SK-N-SH (cell line): ENCODE measurements at regions not wholly inside any gene's neighbourhood (a gene's known extent, or its start where the extent isn't known, plus 50 kb on each side); places are given as distances from the start of the nearest gene placed in this dataset.
"Not testable (repeated sequence)": the region's sequence is repeated elsewhere in the genome, so short reads cannot be mapped to it uniquely, and the experiment has no call there.

Source experiments
- CTCF ChIA-PET: fragments of 300-600, 350-600 bp; formaldehyde crosslinking; extraction: SDS; loops from one replicate; lab custom pipeline; 2021; lab: Yijun Ruan, JAX
- POLR2A ChIA-PET: fragments of 350-600 bp; sonication (Branson Sonifier 250); formaldehyde crosslinking; extraction: SDS; loops from one replicate; lab custom pipeline; 2020; ENCODE audit warnings: antibody characterized with exemption, inconsistent platforms; lab: Yijun Ruan, JAX
- DNase-seq: peaks from one replicate; pipeline ENCODE4 v3.0.0; 2012
- H2AFZ ChIP-seq: fragments of 200-600 bp; sonication (generic); 2 replicates; pipeline ENCODE4 v1.8.1; 2016; ENCODE audit warnings: antibody characterized with exemption, mild to moderate bottlenecking, low read depth
- H3F3A ChIP-seq: fragments of 200-600 bp; sonication (generic); replicated peaks from 2 replicates; pipeline ENCODE3; 2016; ENCODE audit warnings: antibody characterized with exemption, mild to moderate bottlenecking; ENCODE audit not compliant: insufficient read depth
- H3K27ac ChIP-seq, 2 experiments: fragments of 200-500 bp in 1 of 2; fragments of 200-600 bp in 1 of 2; sonication (Bioruptor generic) in 1 of 2; sonication (generic), shearing (Covaris generic) in 1 of 2; 2 replicates each; pipeline versions ENCODE4 v1.5.1 to v1.6.1; 2014 to 2016; ENCODE audit warnings: low read depth in 2 of 2, inconsistent platforms in 1 of 2, low read length in 1 of 2, mild to moderate bottlenecking in 1 of 2, mixed read lengths in 1 of 2
- H3K27me3 ChIP-seq: fragments of 200-600 bp; sonication (generic), shearing (Covaris generic); 2 replicates; pipeline ENCODE4 v1.6.1; 2016; ENCODE audit warnings: mixed run types; ENCODE audit not compliant: insufficient read depth
- H3K36me3 ChIP-seq, 2 experiments: fragments of 200-500 bp in 1 of 2; fragments of 200-600 bp in 1 of 2; sonication (Bioruptor generic) in 1 of 2; sonication (generic) in 1 of 2; replicated peaks in 1 of 2; 2 replicates each; pipeline versions ENCODE3 to v1.5.1; 2014 to 2016; ENCODE audit warnings: low read length in 1 of 2, mild to moderate bottlenecking in 1 of 2; ENCODE audit not compliant: insufficient read depth in 2 of 2, control insufficient read depth in 1 of 2
- H3K4me1 ChIP-seq, 2 experiments: fragments of 200-500 bp in 1 of 2; fragments of 200-600 bp in 1 of 2; sonication (Bioruptor generic) in 1 of 2; sonication (generic), shearing (Covaris generic) in 1 of 2; 2 replicates each; pipeline versions ENCODE4 v1.5.1 to v1.6.1; 2014 to 2016; ENCODE audit warnings: low read depth in 1 of 2, low read length in 1 of 2, mixed run types in 1 of 2; ENCODE audit not compliant: insufficient read depth in 2 of 2, control insufficient read depth in 1 of 2
- H3K4me2 ChIP-seq: fragments of 200-600 bp; sonication (generic), shearing (Covaris generic); 2 replicates; pipeline ENCODE4 v1.6.1; 2017; ENCODE audit warnings: mixed run types
- H3K4me3 ChIP-seq, 2 experiments: fragments of 200-500 bp in 1 of 2; fragments of 200-600 bp in 1 of 2; sonication (Bioruptor generic) in 1 of 2; sonication (generic), shearing (Covaris generic) in 1 of 2; 2 replicates each; pipeline versions ENCODE4 v1.5.1 to v1.8.1; 2014 to 2016; ENCODE audit warnings: low read depth in 2 of 2, inconsistent platforms in 1 of 2, low read length in 1 of 2, mild to moderate bottlenecking in 1 of 2, mixed read lengths in 1 of 2, moderate library complexity in 1 of 2
- H3K79me2 ChIP-seq: fragments of 200-600 bp; sonication (generic); 2 replicates; pipeline ENCODE4 v1.8.1; 2017; ENCODE audit warnings: mild to moderate bottlenecking; ENCODE audit not compliant: insufficient read depth
- H3K9ac ChIP-seq: fragments of 200-600 bp; sonication (generic); 2 replicates; pipeline ENCODE4 v1.6.1; 2017; ENCODE audit warnings: mixed run types
- H3K9me2 ChIP-seq: fragments of 200-600 bp; sonication (generic); 2 replicates; pipeline ENCODE4 v1.6.1; 2017; ENCODE audit warnings: mixed run types
- H3K9me3 ChIP-seq: fragments of 200-600 bp; sonication (generic); 2 replicates; pipeline ENCODE4 v1.6.1; 2017; ENCODE audit warnings: mixed run types, mild to moderate bottlenecking, moderate library complexity
- H4K20me1 ChIP-seq: fragments of 200-600 bp; sonication (generic); 2 replicates; pipeline ENCODE4 v1.6.1; 2017; ENCODE audit warnings: mild to moderate bottlenecking, mixed run types; ENCODE audit not compliant: insufficient read depth
- CTCF ChIP-seq: fragments of 200-600 bp; sonication (generic); IDR thresholded peaks from 2 replicates; pipeline ENCODE4 v1.6.1; 2017; ENCODE audit warnings: antibody characterized with exemption, mild to moderate bottlenecking, moderate library complexity
- ELF1 ChIP-seq: IDR thresholded peaks from 2 replicates; pipeline ENCODE4 v1.4.0; 2012
- EZH2phosphoT487 ChIP-seq: fragments of 200-600 bp; sonication (generic); IDR thresholded peaks from 2 replicates; pipeline ENCODE4 v1.6.1; 2017; ENCODE audit warnings: low read depth, mixed run types, mild to moderate bottlenecking, antibody characterized with exemption, moderate library complexity, borderline replicate concordance
- FOXJ3 ChIP-seq: sonication (generic); formaldehyde crosslinking; IDR thresholded peaks from 2 replicates; pipeline ENCODE4 v1.5.1; 2020; ENCODE audit warnings: mild to moderate bottlenecking, missing genetic modification reagents
- FOXM1 ChIP-seq: IDR thresholded peaks from 2 replicates; pipeline ENCODE4 v1.4.0; 2012; ENCODE audit warnings: low read depth, mild to moderate bottlenecking
- GATA2 ChIP-seq: sonication (generic); formaldehyde crosslinking; IDR thresholded peaks from 2 replicates; pipeline ENCODE4 v1.5.0; 2020; ENCODE audit warnings: mild to moderate bottlenecking, missing genetic modification reagents
- IRF3 ChIP-seq: fragments of 150-350 bp; IDR thresholded peaks from 2 replicates; pipeline ENCODE4 v1.6.1; 2016; ENCODE audit warnings: mild to moderate bottlenecking, low read depth, low read length
- MEF2A ChIP-seq: IDR thresholded peaks from 2 replicates; pipeline ENCODE4 v1.4.0; 2012; ENCODE audit warnings: low read depth, borderline replicate concordance
- MXI1 ChIP-seq: IDR thresholded peaks from 2 replicates; pipeline ENCODE4 v1.6.1; 2012; ENCODE audit warnings: mild to moderate bottlenecking, low read depth, low read length, improper control_type of control experiment
- NRF1 ChIP-seq: IDR thresholded peaks from 2 replicates; pipeline ENCODE4 v1.6.1; 2012; ENCODE audit warnings: low read depth, mild to moderate bottlenecking, low read length
- POLR2AphosphoS5 ChIP-seq: IDR thresholded peaks from 2 replicates; pipeline ENCODE4 v1.6.1; 2012; ENCODE audit warnings: low read depth, low read length
- RCOR1 ChIP-seq: fragments of 150-350 bp; IDR thresholded peaks from 2 replicates; pipeline ENCODE4 v1.6.1; 2017; ENCODE audit warnings: antibody characterized with exemption, low read length
- RFX5 ChIP-seq: IDR thresholded peaks from 2 replicates; pipeline ENCODE4 v1.6.1; 2012; ENCODE audit warnings: mild to moderate bottlenecking, improper control_type of control experiment, low read length
- RXRA ChIP-seq: IDR thresholded peaks from 2 replicates; pipeline ENCODE4 v1.4.0; 2012; ENCODE audit warnings: low read depth, mild to moderate bottlenecking, borderline replicate concordance
- SIN3A ChIP-seq: IDR thresholded peaks from 2 replicates; pipeline ENCODE4 v1.6.1; 2012; ENCODE audit warnings: low read depth, mild to moderate bottlenecking, low read length, moderate library complexity, borderline replicate concordance
- SMC3 ChIP-seq: IDR thresholded peaks from 2 replicates; pipeline ENCODE4 v1.6.1; 2012; ENCODE audit warnings: low read depth, low read length, improper control_type of control experiment
- TCF12 ChIP-seq: IDR thresholded peaks from 2 replicates; pipeline ENCODE4 v1.4.0; 2012
- TEAD4 ChIP-seq: IDR thresholded peaks from 2 replicates; pipeline ENCODE4 v1.4.0; 2012; ENCODE audit warnings: mild to moderate bottlenecking, borderline replicate concordance; ENCODE audit not compliant: insufficient read depth
- YY1 ChIP-seq: IDR thresholded peaks from 2 replicates; pipeline ENCODE4 v1.4.0; 2012; ENCODE audit warnings: low read depth, mild to moderate bottlenecking
- WGBS: methylation state at CpG from one replicate; pipeline ENCODE4 v1.1.6; 2017; ENCODE audit warnings: low lambda C conversion rate; 5-methylcytosine and 5-hydroxymethylcytosine counted together
- TF ChIP-seq, protein P1 (sequence below): IDR thresholded peaks from 2 replicates; pipeline ENCODE4 v1.4.0; 2012; ENCODE audit warnings: low read depth, borderline replicate concordance
- TF ChIP-seq, protein P2 (sequence below): IDR thresholded peaks from 2 replicates; pipeline ENCODE4; 2012

DNA sequence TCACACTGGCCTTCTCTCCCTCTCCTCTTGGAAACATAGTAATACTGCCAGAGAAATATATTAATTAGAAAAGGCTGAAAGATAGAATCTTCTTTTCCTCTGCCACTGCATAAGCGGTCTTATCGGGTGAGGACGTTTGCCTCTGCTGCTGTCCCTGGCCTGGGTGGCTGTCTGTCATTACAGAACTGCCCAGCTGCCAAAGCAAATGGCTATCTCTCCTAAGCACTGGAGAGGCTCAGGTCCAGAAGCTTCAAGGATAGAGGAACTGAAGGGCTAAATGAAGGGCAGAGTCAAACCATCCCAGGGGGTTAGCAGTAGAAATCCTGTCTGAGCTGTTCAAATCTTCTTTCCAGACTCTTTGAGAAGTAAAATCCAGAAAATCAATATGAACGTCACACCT is 198.6 kb upstream of the CAND1 start (continued):
- TF ChIP-seq RCOR1 (no peak), YY1 (no peak), RFX5 (no peak), MEF2A (no peak), SMC3 (no peak), MXI1 (no peak), FOXM1 (no peak)

DNA sequence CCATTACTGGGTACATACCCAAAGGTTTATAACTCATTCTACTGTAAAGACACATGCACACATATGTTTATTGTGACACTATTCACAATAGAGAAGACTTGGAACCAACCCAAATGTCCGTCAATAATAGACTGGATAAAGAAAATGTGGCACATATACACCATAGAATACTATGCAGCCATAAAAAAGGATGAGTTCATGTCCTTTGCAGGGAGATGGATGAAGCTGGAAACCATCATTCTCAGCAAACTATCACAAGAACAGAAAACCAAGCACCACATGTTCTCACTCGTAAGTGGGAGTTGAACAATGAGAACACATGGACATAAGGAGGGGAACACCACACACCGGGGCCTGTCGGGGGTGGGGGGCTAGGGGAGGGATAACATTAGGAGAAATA is 196.9 kb upstream of the CAND1 start:
- H3K9me2 ChIP-seq, DNase-seq, H3K27ac ChIP-seq, H4K20me1 ChIP-seq, H3K79me2 ChIP-seq, H3K36me3 ChIP-seq, H3K4me2 ChIP-seq, H3K4me1 ChIP-seq, H2AFZ ChIP-seq, POLR2A ChIA-PET, H3F3A ChIP-seq, H3K9ac ChIP-seq, CTCF ChIA-PET, H3K9me3 ChIP-seq, H3K4me3 ChIP-seq: not testable (repeated sequence)
- H3K27me3 ChIP-seq = peaks cover 33% of the 10 kb centered on the region
- 51% methylated on average over 4 of the region's 4 CpGs for WGBS

- TF ChIP-seq RCOR1 (no peak), POLR2AphosphoS5 (no peak), CTCF (no peak), TCF12 (no peak), ELF1 (no peak), FOXJ3 (CRISPR knock-in tag) (no peak), IRF3 (no peak), SIN3A (no peak), YY1 (no peak), TEAD4 (no peak), GATA2 (CRISPR knock-in tag) (no peak), NRF1 (no peak), RXRA (no peak), SMC3 (no peak), EZH2phosphoT487 (no peak)
- TF ChIP-seq, protein P1, sequence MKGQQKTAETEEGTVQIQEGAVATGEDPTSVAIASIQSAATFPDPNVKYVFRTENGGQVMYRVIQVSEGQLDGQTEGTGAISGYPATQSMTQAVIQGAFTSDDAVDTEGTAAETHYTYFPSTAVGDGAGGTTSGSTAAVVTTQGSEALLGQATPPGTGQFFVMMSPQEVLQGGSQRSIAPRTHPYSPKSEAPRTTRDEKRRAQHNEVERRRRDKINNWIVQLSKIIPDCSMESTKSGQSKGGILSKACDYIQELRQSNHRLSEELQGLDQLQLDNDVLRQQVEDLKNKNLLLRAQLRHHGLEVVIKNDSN = no peak
- TF ChIP-seq, protein P2, sequence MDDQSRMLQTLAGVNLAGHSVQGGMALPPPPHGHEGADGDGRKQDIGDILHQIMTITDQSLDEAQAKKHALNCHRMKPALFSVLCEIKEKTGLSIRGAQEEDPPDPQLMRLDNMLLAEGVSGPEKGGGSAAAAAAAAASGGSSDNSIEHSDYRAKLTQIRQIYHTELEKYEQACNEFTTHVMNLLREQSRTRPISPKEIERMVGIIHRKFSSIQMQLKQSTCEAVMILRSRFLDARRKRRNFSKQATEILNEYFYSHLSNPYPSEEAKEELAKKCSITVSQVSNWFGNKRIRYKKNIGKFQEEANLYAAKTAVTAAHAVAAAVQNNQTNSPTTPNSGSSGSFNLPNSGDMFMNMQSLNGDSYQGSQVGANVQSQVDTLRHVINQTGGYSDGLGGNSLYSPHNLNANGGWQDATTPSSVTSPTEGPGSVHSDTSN = no peak
Observed at GRCh38 chr12:67073336-67073735, 195.8 kb upstream of the CAND1 start.

More at GRCh38 chr12:67073336-67073735, 195.8 kb upstream of the CAND1 start:
- 0% methylated on average over 1 of the region's 1 CpG for WGBS
- H3K27ac ChIP-seq = no peak overlapping the region
- H3K4me2 ChIP-seq = no peak overlapping the region
- ChIA-PET CTCF (interaction anchor here (0.7 to 1.5 kb wide), 2 partner anchors 88 to 1916 kb away, joined by 3 read pairs; no protein-coding TSS in a partner anchor), POLR2A (no interaction called here)
- peaks cover 22% of the 10 kb centered on the region for H3K27me3 ChIP-seq
- H3K36me3 ChIP-seq = no peaks in the 10 kb centered on the region
- H2AFZ ChIP-seq = no peak overlapping the region
- H4K20me1 ChIP-seq = no peaks in the 10 kb centered on the region
- peaks cover 0 to 4% of the 10 kb centered on the region in 2 experiments; a peak in 1 of 4 replicates for H3K4me1 ChIP-seq
- H3K79me2 ChIP-seq = no peaks in the 10 kb centered on the region
- H3K9ac ChIP-seq = no peak overlapping the region
- H3F3A ChIP-seq = peaks cover 7% of the 10 kb centered on the region
- H3K4me3 ChIP-seq = no peak overlapping the region
- H3K9me2 ChIP-seq = no peaks in the 10 kb centered on the region
- no peaks in the 10 kb centered on the region for H3K9me3 ChIP-seq
- no peak for DNase-seq
